BJ (cell line): ENCODE measurements at regions not wholly inside any gene's neighbourhood (a gene's known extent, or its start where the extent isn't known, plus 50 kb on each side); places are given as distances from the start of the nearest gene placed in this dataset.

Experiments used
- CTCF ChIA-PET: fragments of 350-600 bp; formaldehyde crosslinking; extraction: SDS; loops from one replicate; lab custom pipeline; 2021; ENCODE audit warnings: antibody characterized with exemption, inconsistent platforms; lab: Yijun Ruan, JAX
- POLR2A ChIA-PET: fragments of 300-600 bp; sonication (Branson Sonifier 250); formaldehyde crosslinking; extraction: SDS; loops from one replicate; lab custom pipeline; 2021; ENCODE audit warnings: antibody characterized with exemption; lab: Charles Lee
- DNase-seq: peaks from one replicate; pipeline ENCODE4 v3.0.0-alpha.2; 2011; ENCODE audit warnings: low read depth
- H3K27me3 ChIP-seq: 2 replicates; pipeline ENCODE4 v1.6.0; 2011; ENCODE audit warnings: low read length; ENCODE audit not compliant: control insufficient read depth, insufficient read depth
- H3K36me3 ChIP-seq: 2 replicates; pipeline ENCODE4 v1.5.1; 2011; ENCODE audit warnings: low read length; ENCODE audit not compliant: control insufficient read depth, insufficient read depth
- H3K4me3 ChIP-seq: 2 replicates; pipeline ENCODE4 v1.5.1; 2011; ENCODE audit warnings: low read depth, mild to moderate bottlenecking, control low read depth, low read length
- TF ChIP-seq, protein P1 (sequence below): IDR thresholded peaks from 2 replicates; pipeline ENCODE4 v1.5.1; 2011; ENCODE audit warnings: low read depth, mild to moderate bottlenecking, control low read depth, inconsistent platforms, low read length, moderate library complexity; ENCODE audit not compliant: insufficient read depth

GRCh38 chr13:80035096-80035495 lies 305.8 kb downstream of the SPRY2 start:
- Histone ChIP-seq H3K4me3 (no peak overlapping the region), H3K36me3 (no peaks in the 10 kb centered on the region), H3K27me3 (no peaks in the 10 kb centered on the region)
- POLR2A ChIA-PET: no interaction called here
- TF ChIP-seq, protein P1, sequence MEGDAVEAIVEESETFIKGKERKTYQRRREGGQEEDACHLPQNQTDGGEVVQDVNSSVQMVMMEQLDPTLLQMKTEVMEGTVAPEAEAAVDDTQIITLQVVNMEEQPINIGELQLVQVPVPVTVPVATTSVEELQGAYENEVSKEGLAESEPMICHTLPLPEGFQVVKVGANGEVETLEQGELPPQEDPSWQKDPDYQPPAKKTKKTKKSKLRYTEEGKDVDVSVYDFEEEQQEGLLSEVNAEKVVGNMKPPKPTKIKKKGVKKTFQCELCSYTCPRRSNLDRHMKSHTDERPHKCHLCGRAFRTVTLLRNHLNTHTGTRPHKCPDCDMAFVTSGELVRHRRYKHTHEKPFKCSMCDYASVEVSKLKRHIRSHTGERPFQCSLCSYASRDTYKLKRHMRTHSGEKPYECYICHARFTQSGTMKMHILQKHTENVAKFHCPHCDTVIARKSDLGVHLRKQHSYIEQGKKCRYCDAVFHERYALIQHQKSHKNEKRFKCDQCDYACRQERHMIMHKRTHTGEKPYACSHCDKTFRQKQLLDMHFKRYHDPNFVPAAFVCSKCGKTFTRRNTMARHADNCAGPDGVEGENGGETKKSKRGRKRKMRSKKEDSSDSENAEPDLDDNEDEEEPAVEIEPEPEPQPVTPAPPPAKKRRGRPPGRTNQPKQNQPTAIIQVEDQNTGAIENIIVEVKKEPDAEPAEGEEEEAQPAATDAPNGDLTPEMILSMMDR: no peak
- CTCF ChIA-PET: no interaction called here
- no peak for DNase-seq

DNA sequence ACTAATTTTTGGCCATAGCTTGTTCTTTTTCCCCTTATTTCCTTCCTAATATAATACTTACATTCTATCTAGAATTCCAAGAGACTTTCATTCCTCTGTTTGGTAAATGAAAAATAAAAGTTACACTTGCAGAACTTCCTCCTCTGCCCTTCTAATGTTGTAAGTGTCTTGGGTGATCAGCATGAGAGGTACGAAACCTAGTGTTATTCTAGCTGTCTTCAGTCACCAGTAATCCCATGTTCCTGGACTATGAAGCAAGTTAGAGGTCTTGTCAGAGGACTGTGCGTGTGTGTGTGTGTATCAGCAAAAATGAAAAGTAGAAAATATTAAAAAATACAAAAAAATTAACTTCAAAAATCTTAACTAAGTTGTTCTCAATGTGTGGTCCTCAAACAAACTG lies 307.0 kb downstream of the SPRY2 start:
- TF ChIP-seq, protein P1: no peak
- ChIA-PET POLR2A (no interaction called here), CTCF (interaction anchor here (0.8 kb wide), 1 partner anchor 12 kb away, joined by 3 read pairs; no protein-coding TSS in a partner anchor)
- no peaks in the 10 kb centered on the region for H3K36me3 ChIP-seq
- no peak overlapping the region for H3K4me3 ChIP-seq
- DNase-seq: no peak
- no peaks in the 10 kb centered on the region for H3K27me3 ChIP-seq

DNA sequence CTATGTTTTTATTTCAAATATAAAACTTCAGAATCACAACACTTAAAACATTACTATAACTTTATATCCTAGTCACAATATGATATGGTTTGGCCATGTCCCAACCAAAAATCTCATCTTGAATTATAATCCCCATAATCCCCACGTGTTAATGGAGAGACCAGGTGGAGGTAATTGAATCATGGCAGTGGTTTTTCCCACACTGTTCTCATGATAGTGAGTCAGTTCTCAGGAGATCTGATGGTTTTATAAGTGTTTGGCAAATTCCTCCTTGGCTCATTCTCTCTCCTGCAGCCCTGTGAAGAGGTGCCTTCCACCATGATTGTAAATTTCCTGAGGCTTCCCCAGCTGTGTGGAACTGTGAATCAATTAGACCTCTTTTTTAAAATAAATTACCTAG lies 307.6 kb downstream of the SPRY2 start:
- ChIA-PET POLR2A (no interaction called here), CTCF (no interaction called here)
- Histone ChIP-seq H3K4me3 (no peak overlapping the region), H3K27me3 (no peaks in the 10 kb centered on the region), H3K36me3 (no peaks in the 10 kb centered on the region)
- TF ChIP-seq, protein P1: no peak
- DNase-seq: no peak

DNA sequence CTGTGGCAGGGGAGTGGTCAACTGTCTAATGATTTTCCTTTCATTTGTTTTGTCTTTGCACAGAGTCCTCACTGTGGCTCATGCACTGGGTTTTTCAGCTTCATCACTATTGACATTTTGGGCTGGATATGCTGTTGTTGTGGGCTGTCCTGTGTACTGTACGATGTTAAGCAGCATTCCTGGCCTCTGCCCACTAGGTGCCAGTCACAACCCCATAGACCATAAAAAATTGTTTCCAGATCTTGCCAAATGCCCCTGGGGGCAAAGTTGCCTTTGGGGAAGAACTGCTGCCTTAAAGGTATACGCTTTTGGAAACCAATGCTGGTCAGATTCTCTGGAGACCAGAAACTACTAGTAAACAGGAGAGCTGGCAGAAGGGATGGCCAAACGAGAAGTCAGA lies 310.4 kb downstream of the SPRY2 start:
- TF ChIP-seq, protein P1: no peak
- Histone ChIP-seq H3K27me3 (no peaks in the 10 kb centered on the region), H3K36me3 (no peaks in the 10 kb centered on the region), H3K4me3 (no peak overlapping the region)
- no peak for DNase-seq
- ChIA-PET POLR2A (no interaction called here), CTCF (no interaction called here)

DNA sequence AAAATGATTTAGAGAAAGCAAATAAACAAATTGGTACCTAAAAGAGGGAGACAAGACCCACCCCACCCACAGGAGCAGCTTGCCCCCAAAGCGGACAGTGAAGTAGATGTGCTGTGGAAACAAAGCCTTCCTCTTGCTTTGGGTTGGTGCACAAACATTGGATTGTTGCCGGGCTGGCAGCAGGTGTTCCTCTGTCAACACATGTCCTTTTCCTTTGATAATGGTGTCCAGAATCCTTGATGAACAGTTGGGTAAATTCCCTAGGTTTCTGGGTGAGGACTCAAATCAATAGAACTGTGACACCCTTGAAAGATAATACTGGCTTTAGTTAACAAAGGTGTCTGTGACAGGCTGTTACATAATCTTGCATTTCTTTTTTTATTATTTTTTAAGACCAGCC lies 311.8 kb downstream of the SPRY2 start:
- TF ChIP-seq, protein P1: no peak
- Histone ChIP-seq H3K27me3 (no peaks in the 10 kb centered on the region), H3K36me3 (no peaks in the 10 kb centered on the region), H3K4me3 (no peak overlapping the region)
- POLR2A ChIA-PET: no interaction called here
- CTCF ChIA-PET: no interaction called here
- no peak for DNase-seq
